CD14-positive monocyte (primary cell): ENCODE measurements at regions not wholly inside any gene's neighbourhood (a gene's known extent, or its start where the extent isn't known, plus 50 kb on each side); places are given as distances from the start of the nearest gene placed in this dataset.

Experiments used
- DNase-seq, 3 donors: peaks; one replicate each; pipeline ENCODE4 v3.0.0-alpha.2; 2011 to 2022
- H2AFZ ChIP-seq: 2 replicates; pipeline ENCODE4 v1.6.0; 2012; ENCODE audit warnings: mild to moderate bottlenecking, low read depth, low read length, inconsistent platforms; ENCODE audit not compliant: insufficient read depth, poor library complexity, severe bottlenecking
- H3K27ac ChIP-seq, 2 donors: 1 replicate in 1 of 2; 2 replicates in 1 of 2; pipeline ENCODE4 v1.5.1; 2012 to 2013; ENCODE audit warnings: low read length in 2 of 2, control low read depth in 1 of 2, inconsistent platforms in 1 of 2, low read depth in 1 of 2, mild to moderate bottlenecking in 1 of 2
- H3K27me3 ChIP-seq, 2 donors: one replicate each; pipeline versions ENCODE4 v1.6.0 to v1.6.1; 2011 to 2013; ENCODE audit warnings: low read length in 2 of 2; ENCODE audit not compliant: control insufficient read depth in 2 of 2, insufficient read depth in 2 of 2
- H3K36me3 ChIP-seq, 2 donors: replicated peaks in 1 of 2; 1 replicate in 1 of 2; 2 replicates in 1 of 2; pipeline versions ENCODE4 v1.5.1 to v1.6.1; 2012 to 2013; ENCODE audit warnings: low read length in 2 of 2, control low read depth in 1 of 2, inconsistent platforms in 1 of 2, mild to moderate bottlenecking in 1 of 2; ENCODE audit not compliant: insufficient read depth in 2 of 2, control insufficient read depth in 1 of 2
- H3K4me1 ChIP-seq, 2 donors: 1 replicate in 1 of 2; 2 replicates in 1 of 2; pipeline versions ENCODE4 v1.5.1 to v1.6.1; 2012 to 2013; ENCODE audit warnings: low read length in 2 of 2, control low read depth in 1 of 2, inconsistent platforms in 1 of 2, mild to moderate bottlenecking in 1 of 2, moderate library complexity in 1 of 2; ENCODE audit not compliant: insufficient read depth in 2 of 2, control insufficient read depth in 1 of 2
- H3K4me2 ChIP-seq: replicated peaks from 2 replicates; pipeline ENCODE3; 2012; ENCODE audit warnings: low read length, moderate library complexity, mild to moderate bottlenecking; ENCODE audit not compliant: poor library complexity, severe bottlenecking; ENCODE audit errors: extremely low read depth
- H3K4me3 ChIP-seq, 3 experiments: fragments of 200-600 bp in 1 of 3; sonication (generic) in 1 of 3; replicated peaks in 1 of 3; 1 replicate in 2 of 3; 2 replicates in 1 of 3; pipeline ENCODE4 v1.5.1; 2011 to 2013; ENCODE audit warnings: low read length in 3 of 3, mild to moderate bottlenecking in 3 of 3, control low read depth in 2 of 3, low read depth in 2 of 3, inconsistent platforms in 1 of 3, moderate library complexity in 1 of 3
- H3K79me2 ChIP-seq: 2 replicates; pipeline ENCODE4 v1.6.0; 2012; ENCODE audit warnings: mild to moderate bottlenecking, control low read depth, inconsistent platforms, low read length, moderate library complexity; ENCODE audit not compliant: insufficient read depth
- H3K9ac ChIP-seq: 2 replicates; pipeline ENCODE4 v1.6.0; 2017; ENCODE audit warnings: low read length, mild to moderate bottlenecking; ENCODE audit not compliant: insufficient read depth, poor library complexity, severe bottlenecking
- H3K9me3 ChIP-seq, 2 donors: replicated peaks in 1 of 2; 1 replicate in 1 of 2; 2 replicates in 1 of 2; pipeline versions ENCODE4 v1.5.1 to v1.6.1; 2012 to 2013; ENCODE audit warnings: low read length in 2 of 2, control low read depth in 1 of 2; ENCODE audit not compliant: control insufficient read depth in 1 of 2, insufficient read depth in 1 of 2
- H4K20me1 ChIP-seq: 2 replicates; pipeline ENCODE4 v1.6.0; 2012; ENCODE audit warnings: mild to moderate bottlenecking, low read length, control low read depth, moderate library complexity; ENCODE audit not compliant: insufficient read depth
- H3K27ac Mint-ChIP-seq, 7 donors: one replicate each; pipeline ENCODE4 v1.8.0; 2020; ENCODE audit warnings: mild to moderate bottlenecking in 7 of 7, mixed read lengths in 7 of 7, moderate library complexity in 6 of 7, inconsistent platforms in 2 of 7
- H3K27me3 Mint-ChIP-seq, 3 donors: one replicate each; pipeline ENCODE4 v1.8.0; 2021 to 2022; ENCODE audit warnings: low read depth in 3 of 3, mild to moderate bottlenecking in 3 of 3, mixed read lengths in 3 of 3, moderate library complexity in 3 of 3, inconsistent platforms in 1 of 3
- H3K36me3 Mint-ChIP-seq, 2 donors: one replicate each; pipeline ENCODE4 v1.8.0; 2020; ENCODE audit warnings: mixed read lengths in 2 of 2, inconsistent platforms in 1 of 2, mild to moderate bottlenecking in 1 of 2
- H3K4me1 Mint-ChIP-seq: one replicate; pipeline ENCODE4 v1.8.0; 2020; ENCODE audit warnings: mild to moderate bottlenecking, mixed read lengths
- H3K4me3 Mint-ChIP-seq, 2 donors: one replicate each; pipeline ENCODE4 v1.8.0; 2020; ENCODE audit warnings: mild to moderate bottlenecking in 2 of 2, mixed read lengths in 2 of 2, moderate library complexity in 1 of 2
- H3K9me3 Mint-ChIP-seq, 7 donors: one replicate each; pipeline ENCODE4 v1.8.0; 2020 to 2022; ENCODE audit warnings: mixed read lengths in 7 of 7, mild to moderate bottlenecking in 6 of 7, moderate library complexity in 6 of 7, inconsistent platforms in 2 of 7
- CTCF ChIP-seq: fragments of 200-600 bp; IDR thresholded peaks from one replicate; pipeline ENCODE4 v1.8.0; 2022; ENCODE audit warnings: antibody characterized with exemption, mild to moderate bottlenecking
- WGBS: methylation state at CpG from one replicate; pipeline ENCODE4 v1.1.5; 2013; ENCODE audit warnings: missing lambda C conversion rate; ENCODE audit not compliant: insufficient coverage; 5-methylcytosine and 5-hydroxymethylcytosine counted together
- intact Hi-C, 2 donors: fragments of 100-400 bp; cut with micrococcal nuclease; formaldehyde crosslinking; loops; one replicate each; pipeline versions ENCODE4 v1.15.0 to v1.15.1; 2023

GRCh38 chr7:156107957-156108356 is 295.7 kb upstream of the SHH start:
- Mint-ChIP-seq H3K27me3 (peaks cover 1 to 8% (median 4%) of the 10 kb centered on the region in 3 donors), H3K4me3 (no peak overlapping the region), H3K36me3 (no peaks in the 10 kb centered on the region), H3K9me3 (peaks cover 0 to 5% (median 2%) of the 10 kb centered on the region in 7 donors), H3K27ac (no peak overlapping the region), H3K4me1 (no peaks in the 10 kb centered on the region)
- Histone ChIP-seq H3K27ac (no peak overlapping the region), H3K9me3 (no peaks in the 10 kb centered on the region), H3K36me3 (no peaks in the 10 kb centered on the region), H4K20me1 (no peaks in the 10 kb centered on the region), H2AFZ (no peak overlapping the region), H3K79me2 (no peaks in the 10 kb centered on the region), H3K9ac (no peak overlapping the region), H3K4me3 (no peak overlapping the region), H3K27me3 (no peaks in the 10 kb centered on the region), H3K4me1 (no peaks in the 10 kb centered on the region), H3K4me2 (no peak overlapping the region)
- intact Hi-C loops, result no loop called here
- 94% methylated on average over 15 of the region's 17 CpGs for WGBS
- TF ChIP-seq CTCF, result no peak
- no peak for DNase-seq

- no peaks in the 10 kb centered on the region for H3K36me3 ChIP-seq
- H3K4me1 ChIP-seq, result no peaks in the 10 kb centered on the region
- no peaks in the 10 kb centered on the region for H4K20me1 ChIP-seq
- intact Hi-C loops, result no loop called here
- H3K9ac ChIP-seq, result no peak overlapping the region
- no peak for TF ChIP-seq CTCF
- H3K4me3 ChIP-seq, result no peak overlapping the region
- 95% methylated on average over 7 of the region's 9 CpGs for WGBS
- Mint-ChIP-seq H3K36me3 (no peaks in the 10 kb centered on the region), H3K4me1 (no peaks in the 10 kb centered on the region), H3K4me3 (no peak overlapping the region), H3K27me3 (peaks cover 1 to 8% (median 4%) of the 10 kb centered on the region in 3 donors), H3K9me3 (peaks cover 0 to 4% (median 2%) of the 10 kb centered on the region in 7 donors), H3K27ac (no peak overlapping the region)
- H3K27me3 ChIP-seq, result no peaks in the 10 kb centered on the region
- H3K27ac ChIP-seq, result no peak overlapping the region
- H2AFZ ChIP-seq, result no peak overlapping the region
- H3K4me2 ChIP-seq, result no peak overlapping the region
- no peaks in the 10 kb centered on the region for H3K79me2 ChIP-seq
- no peak for DNase-seq
- H3K9me3 ChIP-seq, result peaks cover 0 to 2% of the 10 kb centered on the region in 2 donors
Observed at GRCh38 chr7:156106107-156106426, 293.8 kb upstream of the SHH start.
